HG02678 (cell line): ENCODE measurements at regions not wholly inside any gene's neighbourhood (a gene's known extent, or its start where the extent isn't known, plus 50 kb on each side); places are given as distances from the start of the nearest gene placed in this dataset.

Experiments used
- ATAC-seq: cut with Tn5 transposase; IDR thresholded peaks from one replicate; pipeline ENCODE4 v1.9.1; 2021; ENCODE audit warnings: mild to moderate bottlenecking, moderate library complexity; ENCODE audit not compliant: unreplicated experiment

DNA sequence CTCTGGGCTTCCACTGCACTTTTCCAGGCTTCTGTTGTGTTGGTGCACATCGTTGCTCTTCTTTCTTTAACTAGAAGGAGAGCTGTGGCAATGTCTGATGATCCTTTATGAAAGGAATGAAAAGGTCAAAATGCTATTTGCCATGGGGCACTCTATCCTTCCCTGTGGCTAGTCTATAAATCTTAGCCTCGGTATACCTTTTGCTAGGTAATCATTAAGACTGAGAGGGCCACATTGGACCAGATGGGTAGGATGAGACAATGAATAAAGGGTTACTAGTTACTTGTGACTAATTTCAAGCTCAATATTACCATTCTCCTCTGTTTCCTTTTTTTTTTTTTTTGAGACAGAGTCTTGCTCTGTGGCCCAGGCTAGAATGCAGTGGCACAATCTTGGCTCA, 89.4 kb upstream of the C1orf87 start:
- ATAC-seq = no peak

DNA sequence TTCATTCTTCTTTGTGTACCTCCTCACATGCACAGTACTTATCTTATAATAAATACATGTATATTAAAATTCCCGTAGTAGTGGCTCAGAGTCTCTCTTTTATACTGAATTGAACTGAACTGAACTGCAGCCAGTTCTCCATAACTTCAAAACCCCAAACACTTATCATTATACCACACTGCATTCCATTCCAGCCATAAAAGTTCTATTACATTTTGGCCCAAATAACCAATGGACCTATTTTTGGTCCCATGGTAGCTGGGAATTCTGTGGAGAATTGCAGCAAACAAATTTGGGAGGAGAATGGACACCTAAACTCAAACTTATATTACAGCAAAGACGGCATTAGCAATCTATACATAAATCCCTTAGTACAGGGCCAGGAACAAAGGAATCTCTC, 86.6 kb upstream of the C1orf87 start:
- no peak for ATAC-seq

GRCh38 chr1:60156371-60156770, 82.8 kb upstream of the C1orf87 start:
- no peak for ATAC-seq

GRCh38 chr1:60153961-60154360, 80.4 kb upstream of the C1orf87 start:
- no peak for ATAC-seq

GRCh38 chr1:60152891-60153290, 79.3 kb upstream of the C1orf87 start:
- no peak for ATAC-seq

- no peak for ATAC-seq
Observed at GRCh38 chr1:60151311-60151710, 77.7 kb upstream of the C1orf87 start.

DNA sequence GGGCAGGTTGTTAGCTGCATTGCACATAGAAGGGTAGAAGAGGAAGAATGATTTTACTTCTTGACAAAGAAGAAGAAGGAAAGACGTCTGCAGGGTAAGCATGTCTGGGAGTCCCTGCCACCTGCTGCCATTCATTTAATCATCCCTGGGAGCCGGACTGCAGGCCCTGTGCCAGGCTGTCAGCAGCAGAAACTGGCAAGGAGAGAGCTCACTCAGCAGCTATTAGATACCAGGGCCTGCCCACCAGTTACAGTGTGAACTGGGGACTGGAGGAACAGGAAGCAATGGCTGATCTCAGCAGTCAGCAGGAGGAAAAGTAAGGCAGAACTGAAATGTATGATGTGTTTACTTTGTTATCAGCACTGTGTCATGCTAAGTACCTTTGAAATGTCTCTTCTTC, 75.7 kb upstream of the C1orf87 start:
- no peak for ATAC-seq

GRCh38 chr1:60146884-60147283, 73.3 kb upstream of the C1orf87 start:
- ATAC-seq = no peak

GRCh38 chr1:60145771-60146170, 72.2 kb upstream of the C1orf87 start:
- ATAC-seq = no peak

DNA sequence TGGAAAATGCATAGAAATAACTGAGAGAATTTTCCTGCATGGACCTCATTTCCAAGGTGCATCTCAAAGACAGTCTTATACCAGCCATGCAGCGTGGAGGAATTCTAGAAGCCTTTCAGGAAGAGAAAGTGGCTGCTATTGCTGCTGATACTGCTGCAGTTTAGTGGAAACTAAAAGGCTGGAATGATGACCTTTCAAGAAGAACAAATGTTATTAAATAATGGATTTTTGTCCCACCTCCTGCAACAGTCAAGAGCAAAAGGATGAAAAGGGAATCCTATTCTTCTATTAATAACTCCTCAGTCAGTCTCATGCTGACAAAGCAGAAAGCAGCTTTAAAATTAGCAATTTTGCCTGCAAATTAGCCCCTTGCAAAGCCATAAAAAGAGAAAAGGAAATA, 68.2 kb upstream of the C1orf87 start:
- ATAC-seq = no peak

GRCh38 chr1:60141276-60141675, 67.7 kb upstream of the C1orf87 start:
- ATAC-seq = no peak

DNA sequence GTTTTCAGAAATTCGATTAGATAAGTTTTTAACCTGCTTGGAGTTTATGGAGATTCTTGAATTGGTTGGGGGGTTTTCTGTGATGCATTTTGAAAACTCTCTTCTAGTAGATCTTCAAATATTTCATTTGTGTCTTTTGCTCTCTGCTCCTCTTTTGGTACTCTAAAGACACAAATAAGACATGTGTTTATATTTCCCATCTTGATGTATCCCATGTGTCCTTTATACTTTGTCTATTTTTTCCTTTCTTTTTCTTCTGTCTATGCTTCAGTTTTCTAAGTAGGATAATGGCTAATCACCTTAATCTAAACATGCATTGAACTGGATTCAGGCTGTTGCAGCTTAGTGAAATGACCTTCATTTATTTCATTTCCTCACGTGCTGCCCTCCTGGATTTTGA, 63.8 kb upstream of the C1orf87 start:
- ATAC-seq = no peak

DNA sequence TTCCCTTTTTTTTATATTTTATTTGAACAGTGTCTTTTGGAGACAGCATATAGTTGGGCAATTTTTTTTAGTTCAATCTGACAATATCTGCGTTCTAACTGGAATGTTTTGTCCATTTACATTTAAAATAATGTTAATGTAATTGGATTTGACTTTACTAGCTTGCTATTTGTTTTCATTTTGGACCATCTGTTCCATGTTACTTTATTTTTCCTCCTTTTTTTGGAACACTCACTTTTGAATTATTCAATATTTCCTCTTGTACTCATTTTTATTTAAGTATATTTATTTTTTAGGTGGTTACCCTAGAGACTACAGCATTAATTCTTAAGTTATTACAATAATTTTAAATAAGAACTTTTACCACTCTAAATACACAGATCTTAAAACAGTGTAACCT, 62.8 kb upstream of the C1orf87 start:
- ATAC-seq = no peak

DNA sequence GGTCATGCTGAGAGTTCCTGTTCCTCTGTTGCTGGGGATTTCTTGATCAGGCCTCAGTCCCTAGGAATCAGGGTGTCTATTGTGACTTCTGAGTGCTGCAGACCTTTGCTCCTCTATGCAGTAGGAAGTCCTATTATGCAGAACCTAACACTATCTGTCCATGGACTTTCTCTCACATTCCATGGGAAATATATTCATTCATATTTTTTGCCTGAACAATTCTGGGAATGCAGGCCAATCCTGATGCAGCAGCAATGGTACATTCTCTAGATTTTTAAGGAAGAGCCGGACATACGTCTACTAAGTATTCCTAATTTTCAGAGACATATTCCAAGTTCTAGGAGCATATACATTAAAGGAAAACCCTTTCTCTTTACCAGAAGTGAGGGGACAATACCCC, 61.1 kb upstream of the C1orf87 start:
- no peak for ATAC-seq

DNA sequence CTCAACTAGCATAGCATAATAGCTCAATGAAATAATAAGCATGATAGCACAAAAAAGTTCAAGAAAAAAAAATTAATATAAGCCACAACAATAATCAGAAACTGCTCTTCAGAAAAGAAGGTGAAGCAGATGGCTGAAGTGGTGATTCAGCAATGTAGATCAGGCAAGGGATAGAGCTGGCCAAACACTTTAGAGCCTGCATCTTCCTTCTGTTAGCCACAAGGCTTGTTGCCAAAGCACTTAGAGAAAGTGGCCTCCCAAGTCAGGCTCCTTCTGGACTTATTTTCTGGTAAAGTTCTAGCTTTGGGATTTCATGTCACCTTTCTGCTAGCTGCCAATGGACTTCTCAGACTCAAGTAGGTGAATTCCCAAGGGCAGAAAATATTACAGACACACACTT, 60.3 kb upstream of the C1orf87 start:
- no peak for ATAC-seq

DNA sequence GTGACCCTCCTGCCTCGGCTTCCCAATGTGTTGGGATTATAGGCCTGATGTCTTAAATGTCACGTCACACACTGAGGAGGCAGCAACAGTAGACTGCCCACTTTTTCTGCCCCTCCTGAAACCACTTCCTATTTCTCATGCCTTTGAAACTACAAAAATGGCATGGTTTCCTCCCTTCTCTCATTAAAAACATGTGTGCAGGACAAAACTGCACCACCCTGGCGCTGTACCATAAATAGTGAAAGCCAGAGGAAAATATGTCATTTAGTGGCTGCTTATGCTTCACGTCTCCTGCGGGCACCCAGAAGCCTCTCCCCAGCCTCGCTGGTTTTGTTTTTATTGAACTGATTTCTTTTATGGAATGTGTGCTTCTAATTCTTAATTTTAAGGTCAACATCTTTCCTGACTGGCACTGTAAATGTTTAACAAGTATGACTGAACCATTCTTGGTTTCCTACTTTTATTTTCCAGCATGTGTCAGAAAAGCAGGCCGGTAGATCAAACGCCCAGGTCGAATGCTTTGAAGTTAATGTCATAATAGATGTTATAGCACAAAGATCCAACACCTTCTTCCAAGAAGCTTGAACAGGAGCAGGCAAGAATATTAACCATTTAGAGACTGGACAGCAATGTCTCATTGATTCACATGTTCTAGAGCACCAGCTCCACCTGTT, 59.6 kb upstream of the C1orf87 start:
- ATAC-seq = no peak

DNA sequence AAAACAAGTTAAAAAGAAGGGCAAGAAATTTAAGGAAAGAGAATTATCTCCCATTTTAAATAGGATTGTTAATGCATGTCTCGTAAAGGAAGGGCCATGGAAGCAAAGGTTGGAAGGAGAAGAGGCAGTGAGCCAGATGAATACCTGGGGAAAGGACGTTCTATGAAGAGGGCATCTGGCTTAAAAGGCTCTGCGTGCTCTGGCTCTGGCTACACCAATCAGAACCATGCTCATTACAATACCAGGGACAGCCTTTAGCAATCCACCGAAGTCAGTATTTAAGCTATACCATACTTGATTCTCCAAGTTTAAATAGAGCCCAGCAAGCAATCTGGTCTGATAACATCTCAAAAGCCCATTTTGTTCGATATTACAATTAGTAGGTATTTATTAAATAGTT, 58.5 kb upstream of the C1orf87 start:
- ATAC-seq = no peak

GRCh38 chr1:60130703-60131102, 57.1 kb upstream of the C1orf87 start:
- ATAC-seq = no peak

DNA sequence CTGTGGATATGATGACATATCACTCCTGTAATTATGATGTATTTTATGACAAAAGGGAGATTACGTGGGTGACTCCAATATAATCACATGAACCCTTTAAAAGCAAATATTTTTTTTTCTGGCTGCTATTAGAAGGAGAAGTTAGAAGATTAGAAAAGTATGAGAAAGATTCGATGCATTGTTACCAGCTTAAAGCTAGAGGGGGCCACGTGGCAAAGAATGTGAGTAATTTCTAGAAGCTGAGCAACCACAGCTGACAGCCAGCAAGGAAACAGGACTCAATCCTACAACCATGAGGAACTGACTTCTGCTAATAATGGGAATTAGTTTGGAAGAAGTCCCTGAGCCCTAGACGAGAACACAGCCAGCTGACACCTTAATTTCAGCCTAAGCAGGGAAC, 56.3 kb upstream of the C1orf87 start:
- no peak for ATAC-seq

- no peak for ATAC-seq
Observed at GRCh38 chr1:60126723-60127122, 53.2 kb upstream of the C1orf87 start.
